Effector memory CD4-positive, alpha-beta T cell (primary cell): ENCODE measurements at regions not wholly inside any gene's neighbourhood (a gene's known extent, or its start where the extent isn't known, plus 50 kb on each side); places are given as distances from the start of the nearest gene placed in this dataset.

Experiments used
- DNase-seq, 3 donors: peaks; one replicate each; pipeline ENCODE4 v3.0.0-alpha.2; 2020
- H3K27ac ChIP-seq: 2 replicates; pipeline ENCODE4 v1.7.0; 2013; ENCODE audit warnings: mild to moderate bottlenecking, low read length, moderate library complexity; ENCODE audit not compliant: insufficient read depth, poor library complexity, severe bottlenecking
- H3K27me3 ChIP-seq: replicated peaks from 2 replicates; pipeline ENCODE4 v1.7.0; 2013; ENCODE audit warnings: mild to moderate bottlenecking, low read length; ENCODE audit not compliant: insufficient read depth, control insufficient read depth, poor library complexity, severe bottlenecking
- H3K36me3 ChIP-seq: 2 replicates; pipeline ENCODE4 v1.7.0; 2013; ENCODE audit warnings: mild to moderate bottlenecking, low read length, moderate library complexity; ENCODE audit not compliant: control insufficient read depth, insufficient read depth
- H3K4me1 ChIP-seq: 2 replicates; pipeline ENCODE4 v1.7.0; 2013; ENCODE audit warnings: low read length, mild to moderate bottlenecking; ENCODE audit not compliant: control insufficient read depth, insufficient read depth, poor library complexity, severe bottlenecking
- H3K4me3 ChIP-seq: 2 replicates; pipeline ENCODE4 v1.7.0; 2013; ENCODE audit warnings: low read length, low read depth, mild to moderate bottlenecking; ENCODE audit not compliant: insufficient read depth, poor library complexity, severe bottlenecking
- H3K9me3 ChIP-seq: 2 replicates; pipeline ENCODE4 v1.7.0; 2013; ENCODE audit warnings: mild to moderate bottlenecking, low read length, moderate library complexity; ENCODE audit not compliant: control insufficient read depth

DNA sequence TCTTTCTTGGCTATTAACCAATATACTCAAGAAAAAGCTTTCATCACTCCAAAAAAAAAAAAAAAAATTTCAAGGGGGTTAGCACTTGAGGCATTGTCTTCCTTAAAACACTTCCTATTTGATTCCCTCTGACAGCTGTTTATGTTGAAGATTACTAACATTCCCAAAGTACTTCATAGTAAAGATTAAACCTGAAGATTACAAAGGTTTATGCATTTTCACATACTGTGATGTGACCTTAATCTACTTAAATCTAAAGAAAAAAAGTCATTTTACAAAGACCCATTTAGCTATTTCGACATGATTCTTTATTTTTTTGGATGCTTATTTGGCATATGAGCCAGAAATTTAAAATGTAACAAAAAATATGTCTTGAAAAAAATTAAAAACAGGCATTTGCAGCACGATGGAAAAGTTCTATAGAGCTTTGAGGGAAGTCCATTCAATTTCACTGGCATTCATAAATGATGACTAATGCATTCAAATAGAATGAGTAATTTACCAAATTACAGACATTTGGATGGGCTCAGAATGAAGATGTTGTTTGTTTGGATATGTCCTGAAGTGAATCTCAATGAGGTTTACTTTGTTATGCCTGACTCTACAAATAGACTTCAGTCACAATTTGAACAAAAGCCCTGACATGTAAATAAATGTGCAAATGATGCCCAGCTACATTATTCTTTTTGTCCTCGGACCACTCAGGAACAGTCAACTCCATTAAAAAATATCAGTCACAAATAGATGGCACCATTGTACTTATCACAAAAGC lies 674.6 kb upstream of the MARCKS start:
- Histone ChIP-seq H3K4me3 (no peak overlapping the region), H3K36me3 (no peaks in the 10 kb centered on the region), H3K4me1 (no peaks in the 10 kb centered on the region), H3K27ac (no peak overlapping the region), H3K9me3 (no peaks in the 10 kb centered on the region), H3K27me3 (no peaks in the 10 kb centered on the region)
- DNase-seq = no peak

DNA sequence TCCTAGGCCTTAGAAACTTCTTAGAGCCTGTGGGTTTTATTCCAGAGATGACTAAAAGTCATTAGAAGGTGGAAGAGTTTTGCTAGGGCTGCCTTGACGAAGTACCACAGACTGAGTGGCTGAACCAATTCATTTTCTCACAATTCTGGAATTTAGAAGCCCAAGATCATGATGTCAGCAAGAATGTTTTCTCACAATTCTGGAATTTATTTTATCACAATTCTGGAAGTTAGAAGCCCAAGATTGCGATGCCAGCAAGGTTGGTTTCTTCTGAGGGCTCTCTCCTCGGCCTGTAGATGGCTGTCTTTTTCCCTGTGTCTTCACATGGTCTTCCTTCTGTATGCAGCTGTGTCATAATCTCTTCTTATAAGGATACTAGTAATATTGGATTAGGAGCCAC lies 672.9 kb upstream of the MARCKS start:
- DNase-seq = no peak
- Histone ChIP-seq H3K9me3 (no peaks in the 10 kb centered on the region), H3K4me3 (no peak overlapping the region), H3K36me3 (no peaks in the 10 kb centered on the region), H3K4me1 (no peaks in the 10 kb centered on the region), H3K27ac (no peak overlapping the region), H3K27me3 (no peaks in the 10 kb centered on the region)

DNA sequence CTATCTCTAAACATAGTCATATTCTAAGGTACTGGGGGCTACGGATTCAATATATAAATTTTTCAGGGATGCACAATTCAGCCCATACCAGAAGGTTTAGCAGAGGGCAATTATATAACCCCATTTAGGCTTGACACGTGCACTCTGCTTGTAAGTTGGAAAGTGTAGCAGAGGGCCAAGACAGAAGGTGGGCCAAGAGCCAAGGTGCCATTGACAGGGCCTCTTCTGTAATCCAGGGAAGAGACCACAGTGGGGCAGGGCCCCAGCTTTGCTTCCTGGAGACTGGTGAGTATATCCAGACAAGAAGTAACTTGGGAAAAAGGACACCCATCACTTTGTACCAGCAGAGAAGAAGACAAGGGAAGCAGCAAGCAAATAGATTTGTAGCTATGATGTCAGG lies 672.4 kb upstream of the MARCKS start:
- Histone ChIP-seq H3K9me3 (no peaks in the 10 kb centered on the region), H3K4me3 (no peak overlapping the region), H3K27me3 (no peaks in the 10 kb centered on the region), H3K36me3 (no peaks in the 10 kb centered on the region), H3K27ac (no peak overlapping the region), H3K4me1 (no peaks in the 10 kb centered on the region)
- DNase-seq = no peak

DNA sequence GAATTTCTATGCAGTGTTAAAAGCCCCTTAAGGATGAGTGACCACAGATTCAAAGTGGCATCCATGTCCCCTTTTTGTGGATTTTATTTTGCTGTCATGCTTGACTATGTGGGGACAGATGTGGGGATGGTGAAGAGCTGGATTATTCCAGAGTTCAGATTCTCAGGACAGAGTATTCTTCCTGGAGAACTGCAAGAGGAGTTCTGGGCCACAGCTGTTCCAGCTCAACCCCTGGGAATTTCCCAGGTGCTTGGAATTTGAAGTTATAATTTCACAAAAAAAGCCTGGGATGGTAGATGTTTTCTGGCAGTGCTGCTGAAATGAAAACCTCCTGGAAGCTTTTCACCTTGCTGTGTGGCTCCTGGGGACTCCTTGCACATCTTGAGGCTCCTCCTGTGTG lies 671.8 kb upstream of the MARCKS start:
- H3K4me3 ChIP-seq = no peak overlapping the region
- no peaks in the 10 kb centered on the region for H3K9me3 ChIP-seq

DNA sequence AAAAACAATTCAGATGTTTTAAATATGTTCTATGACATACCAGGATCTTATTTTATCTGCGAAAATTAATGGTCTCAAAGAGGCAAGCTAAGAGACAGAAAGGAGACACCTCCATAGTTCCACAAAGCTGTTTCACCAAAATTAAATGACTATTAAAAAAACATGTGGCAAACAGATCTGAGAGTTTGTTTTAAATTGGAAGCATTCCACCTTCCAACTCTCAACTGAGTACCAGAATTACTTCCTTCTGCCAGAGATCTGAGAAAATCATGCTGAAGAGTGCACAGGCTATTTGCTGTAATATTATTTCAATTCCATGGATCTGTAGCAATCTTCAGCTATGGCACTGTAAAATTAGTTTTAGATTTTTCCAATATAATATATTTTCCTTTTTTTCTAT lies 669.5 kb upstream of the MARCKS start:
- H3K27ac ChIP-seq = no peak overlapping the region
- DNase-seq = no peak
- H3K4me3 ChIP-seq = no peak overlapping the region
- no peaks in the 10 kb centered on the region for H3K36me3 ChIP-seq
- no peaks in the 10 kb centered on the region for H3K27me3 ChIP-seq
- no peaks in the 10 kb centered on the region for H3K4me1 ChIP-seq
- H3K9me3 ChIP-seq = no peaks in the 10 kb centered on the region

More for the DNA sequence above, 671.8 kb upstream of the MARCKS start:
- Histone ChIP-seq H3K36me3 (no peaks in the 10 kb centered on the region), H3K4me1 (no peaks in the 10 kb centered on the region), H3K27ac (no peak overlapping the region), H3K27me3 (no peaks in the 10 kb centered on the region)
- DNase-seq = no peak

DNA sequence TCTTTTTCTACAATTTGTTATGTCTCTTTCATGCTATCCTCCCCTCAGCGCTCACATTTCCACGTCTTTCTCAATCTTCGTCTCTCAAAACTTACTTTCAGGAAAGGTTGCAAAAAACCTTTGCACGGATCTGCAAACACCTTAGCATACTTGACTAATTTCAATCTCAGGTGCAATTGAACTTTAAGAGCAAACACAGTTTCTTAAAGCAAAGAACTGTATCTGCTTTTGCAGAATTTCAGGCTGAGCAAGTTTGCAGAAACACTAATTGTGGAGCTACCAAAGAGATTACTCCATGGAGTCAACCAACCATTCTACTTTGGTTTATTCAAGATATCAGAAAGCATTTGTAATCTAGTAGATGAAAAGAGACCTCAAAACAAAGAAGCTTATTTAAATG lies 668.2 kb upstream of the MARCKS start:
- Histone ChIP-seq H3K27me3 (no peaks in the 10 kb centered on the region), H3K4me3 (no peak overlapping the region), H3K27ac (no peak overlapping the region), H3K36me3 (no peaks in the 10 kb centered on the region), H3K9me3 (no peaks in the 10 kb centered on the region), H3K4me1 (no peaks in the 10 kb centered on the region)
- DNase-seq = no peak

DNA sequence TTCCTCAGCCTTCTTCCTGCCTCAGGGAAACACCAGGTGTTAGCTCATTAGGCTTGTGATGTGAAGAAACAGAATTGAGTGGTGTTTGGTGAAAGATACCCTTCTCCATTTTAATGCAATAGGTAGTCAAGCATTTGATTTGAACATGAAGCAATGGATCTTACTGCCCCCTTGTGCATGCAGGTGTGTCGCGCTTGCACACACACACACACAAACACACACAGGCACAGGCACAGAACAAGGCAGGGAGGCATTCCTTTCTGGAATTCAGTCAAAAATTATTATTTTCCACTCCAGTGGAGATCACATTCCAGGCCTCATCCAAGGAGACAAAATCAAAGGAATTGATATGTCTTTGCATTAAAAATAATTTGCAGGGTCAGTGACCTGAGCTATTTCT lies 667.0 kb upstream of the MARCKS start:
- Histone ChIP-seq H3K36me3 (no peaks in the 10 kb centered on the region), H3K4me1 (no peaks in the 10 kb centered on the region), H3K27me3 (no peaks in the 10 kb centered on the region), H3K4me3 (no peak overlapping the region), H3K9me3 (no peaks in the 10 kb centered on the region), H3K27ac (no peak overlapping the region)
- DNase-seq = no peak

DNA sequence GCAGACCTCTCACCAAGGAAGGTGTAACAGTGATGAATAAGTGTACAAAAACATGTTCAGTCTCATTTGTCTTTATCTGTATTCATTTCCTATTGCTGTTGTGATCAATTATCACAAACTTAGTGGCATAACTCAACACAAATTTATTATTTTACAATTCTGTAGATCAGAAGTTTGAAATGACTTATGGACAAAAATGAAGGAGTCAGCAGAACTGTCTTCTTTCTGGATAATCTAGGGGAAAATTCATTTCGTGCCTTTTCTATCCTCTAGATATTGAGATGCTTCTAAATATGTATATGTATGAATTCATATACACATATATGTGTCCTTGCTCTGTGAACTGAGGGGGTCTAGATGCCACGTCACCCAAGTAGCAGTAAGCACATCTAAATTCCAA lies 663.1 kb upstream of the MARCKS start:
- H3K27ac ChIP-seq = no peak overlapping the region

DNA sequence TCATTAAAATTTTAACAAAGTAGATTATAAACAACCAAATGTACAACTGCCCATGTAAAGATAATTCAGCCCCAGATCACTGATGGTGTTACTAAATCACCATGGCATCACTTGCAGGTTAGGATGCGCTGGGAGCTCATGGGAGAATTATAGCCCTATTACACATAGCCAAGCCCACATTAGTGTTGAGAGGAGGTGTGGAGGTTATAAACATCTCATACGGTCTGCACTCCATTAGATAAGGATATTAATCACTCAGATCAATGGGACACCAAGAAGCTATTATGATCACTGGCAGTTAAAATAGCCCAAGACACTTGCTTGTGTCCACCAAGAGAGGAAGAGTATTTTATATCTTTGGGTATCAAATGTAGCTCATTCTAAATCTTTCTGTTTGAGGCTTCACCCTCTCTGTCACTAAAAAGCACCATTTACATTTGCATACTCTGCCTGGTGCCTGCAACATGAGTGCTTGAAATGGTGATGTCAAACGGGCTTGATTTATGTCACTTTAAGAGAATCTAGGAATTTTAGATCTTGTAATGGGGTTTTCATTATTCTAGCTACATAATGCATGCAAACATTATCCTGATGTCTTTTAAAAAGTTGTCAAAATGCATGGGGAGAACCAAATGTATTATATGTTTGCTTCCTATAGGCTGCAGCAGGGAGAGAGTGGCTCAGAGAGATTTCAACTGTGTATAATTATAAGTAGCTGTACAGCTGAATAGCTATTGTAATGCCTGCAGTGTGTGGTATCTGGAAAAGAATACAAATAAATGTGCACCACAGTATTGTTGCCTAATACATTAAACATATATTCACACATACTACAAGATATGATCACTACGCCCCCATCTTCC lies 654.1 kb upstream of the MARCKS start:
- no peaks in the 10 kb centered on the region for H3K9me3 ChIP-seq
- no peaks in the 10 kb centered on the region for H3K4me1 ChIP-seq
- H3K4me3 ChIP-seq = no peak overlapping the region
- H3K36me3 ChIP-seq = no peaks in the 10 kb centered on the region
- DNase-seq = no peak
- H3K27ac ChIP-seq = no peak overlapping the region
- no peaks in the 10 kb centered on the region for H3K27me3 ChIP-seq

More for the DNA sequence above, 663.1 kb upstream of the MARCKS start:
- Histone ChIP-seq H3K9me3 (no peaks in the 10 kb centered on the region), H3K27me3 (no peaks in the 10 kb centered on the region), H3K4me1 (no peaks in the 10 kb centered on the region), H3K4me3 (no peak overlapping the region), H3K36me3 (no peaks in the 10 kb centered on the region)
- DNase-seq = no peak

DNA sequence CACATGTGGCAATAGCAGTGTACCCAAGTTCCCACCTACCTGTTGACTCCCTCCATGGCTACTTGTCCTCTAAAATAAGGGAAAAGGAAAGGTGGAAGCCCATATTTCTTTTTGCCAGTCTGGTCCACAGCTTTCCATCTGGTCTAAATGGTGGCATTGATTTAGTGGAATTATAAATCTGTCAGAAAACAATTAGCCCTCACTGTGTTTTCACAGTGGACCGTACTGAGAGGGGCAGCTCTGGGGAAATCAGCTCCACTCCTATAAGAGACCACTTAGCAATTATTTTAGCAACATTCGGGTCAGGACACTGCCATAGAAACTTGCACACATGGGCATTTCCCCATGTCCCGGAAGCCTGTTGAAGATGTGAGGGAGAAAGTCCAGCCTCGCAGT lies 653.4 kb upstream of the MARCKS start:
- H3K4me3 ChIP-seq = no peak overlapping the region
- H3K27ac ChIP-seq = no peak overlapping the region
- no peaks in the 10 kb centered on the region for H3K4me1 ChIP-seq
- no peaks in the 10 kb centered on the region for H3K36me3 ChIP-seq
- H3K27me3 ChIP-seq = no peaks in the 10 kb centered on the region
- H3K9me3 ChIP-seq = no peaks in the 10 kb centered on the region
- DNase-seq = no peak
